ENCODE measurements at regions not wholly inside any gene's neighbourhood (a gene's known extent, or its start where the extent isn't known, plus 50 kb on each side); places are given as distances from the start of the nearest gene placed in this dataset.
"Not testable (repeated sequence)": the region's sequence is repeated elsewhere in the genome, so short reads cannot be mapped to it uniquely, and the experiment has no call there.

- no peak for DNase-seq
Observed at GRCh38 chr12:67760586-67761275, 112.2 kb downstream of the DYRK2 start.

DNA sequence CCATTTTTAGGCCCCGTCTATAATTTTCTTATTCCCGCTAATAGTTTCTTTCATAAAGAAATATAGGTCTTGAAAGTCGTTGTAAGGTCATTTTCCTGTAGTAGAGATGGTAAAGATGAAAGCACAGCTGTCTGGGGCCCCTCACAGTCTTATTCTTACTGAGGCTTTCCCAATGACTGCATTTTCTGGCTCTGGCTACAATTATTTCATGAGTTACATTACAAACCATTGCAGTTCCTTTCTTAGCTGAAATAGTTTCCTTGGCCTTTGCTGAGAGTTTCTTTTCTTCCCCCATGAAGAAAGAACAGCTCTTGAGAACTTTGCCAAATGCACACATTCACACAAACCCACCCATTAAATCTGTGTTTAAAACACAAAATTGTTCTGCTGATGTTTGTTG, 113.0 kb downstream of the DYRK2 start:
- DNase-seq = no peak

- DNase-seq = no peak
Observed at GRCh38 chr12:67764055-67764454, 115.5 kb downstream of the DYRK2 start.

DNA sequence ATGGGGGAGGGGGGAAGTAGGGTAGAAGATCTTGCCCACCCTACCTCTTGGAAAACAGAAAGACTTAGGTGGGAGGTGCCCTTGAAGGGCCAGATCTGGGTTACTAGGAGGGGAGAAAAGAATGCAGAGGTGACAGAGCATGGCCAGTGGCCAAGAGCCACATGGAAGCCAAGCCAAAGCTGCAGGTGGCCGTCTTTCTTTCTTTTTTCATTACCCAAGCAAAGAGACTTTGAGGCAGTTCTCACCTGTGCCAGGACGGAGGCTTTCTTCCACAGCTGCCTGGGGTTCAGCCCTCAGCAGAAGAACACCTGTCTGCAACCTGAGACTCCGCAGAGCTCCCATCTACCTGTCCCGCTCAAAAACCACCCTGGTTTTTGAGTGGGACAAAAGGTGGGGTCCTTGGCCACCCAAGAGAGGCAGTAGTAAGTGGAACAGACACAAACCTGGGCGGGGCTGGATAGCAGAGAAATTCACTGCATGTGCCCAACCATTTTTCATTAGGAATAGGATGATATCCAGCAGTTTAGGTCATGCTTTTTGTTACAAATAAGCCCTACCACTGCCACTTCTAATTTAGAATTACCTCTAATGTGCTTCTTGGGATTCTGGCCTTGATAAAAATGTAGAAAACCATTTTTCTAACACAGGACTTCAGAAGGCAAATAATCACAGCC, 116.5 kb downstream of the DYRK2 start:
- no peak for DNase-seq

- no peak for DNase-seq
Observed at GRCh38 chr12:67765776-67766766, 117.5 kb downstream of the DYRK2 start.

DNA sequence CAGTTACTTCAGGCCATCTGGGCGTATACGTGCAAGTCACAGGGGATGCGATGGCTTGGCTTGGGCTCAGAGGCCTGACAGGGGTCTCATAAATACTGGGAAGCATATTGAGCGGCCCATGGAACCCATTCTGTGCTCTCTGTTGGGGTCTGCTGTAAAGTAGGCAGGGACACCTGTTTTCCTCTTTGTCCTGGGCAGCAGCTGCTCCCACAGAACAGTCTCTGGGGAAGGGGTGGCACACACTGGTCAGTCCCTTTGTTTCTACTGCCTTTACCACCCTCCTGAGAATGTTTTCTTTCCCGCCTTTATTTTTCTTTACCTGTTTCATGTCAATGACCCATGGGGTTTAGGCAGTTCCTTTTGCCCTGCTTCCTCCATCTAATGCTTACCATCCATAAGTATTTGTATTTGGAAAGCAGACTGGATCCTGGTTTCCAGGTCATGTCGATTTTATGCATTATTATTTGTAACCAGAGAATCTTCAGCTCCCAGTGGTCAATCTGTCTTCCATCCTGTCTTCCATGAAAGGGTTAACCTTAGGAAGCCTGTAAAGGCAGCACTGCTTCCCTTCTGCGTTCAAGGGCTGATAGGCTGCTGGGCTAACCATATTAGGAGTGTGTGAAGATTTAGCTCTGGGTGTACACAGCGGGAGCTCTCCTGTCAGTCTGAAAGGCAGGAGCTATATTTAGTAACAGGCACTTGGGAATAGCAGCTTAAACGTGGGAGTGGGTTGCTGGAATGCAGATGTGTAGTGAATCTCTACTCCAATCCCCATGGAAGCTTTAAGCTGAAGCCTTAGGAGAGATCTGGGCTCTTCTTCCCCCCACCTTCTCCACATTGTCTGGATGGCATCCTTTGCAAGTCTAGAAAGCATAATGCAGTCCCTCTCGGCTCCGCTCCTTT, 124.0 kb downstream of the DYRK2 start:
- DNase-seq = no peak

DNA sequence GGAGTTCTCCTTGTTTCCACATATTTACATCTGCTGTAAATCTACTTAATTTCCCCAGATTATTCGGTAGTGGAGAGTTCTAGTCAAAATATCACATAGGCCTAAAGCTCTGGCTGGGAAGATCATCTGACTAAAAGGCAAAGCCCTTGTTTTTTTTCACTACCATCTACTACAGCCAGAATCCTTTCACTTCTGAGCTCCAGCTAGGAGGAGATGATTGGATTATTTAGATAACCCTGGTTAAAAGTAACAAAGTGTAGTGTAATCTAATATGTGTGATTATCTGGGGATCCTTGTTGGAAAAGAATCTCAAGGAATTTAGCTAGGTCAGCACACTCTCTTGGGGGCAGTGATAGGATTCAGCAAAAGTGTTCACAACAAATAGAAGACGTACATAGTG, 125.4 kb downstream of the DYRK2 start:
- DNase-seq = no peak

GRCh38 chr12:67774983-67775587, 126.5 kb downstream of the DYRK2 start:
- DNase-seq = no peak

DNA sequence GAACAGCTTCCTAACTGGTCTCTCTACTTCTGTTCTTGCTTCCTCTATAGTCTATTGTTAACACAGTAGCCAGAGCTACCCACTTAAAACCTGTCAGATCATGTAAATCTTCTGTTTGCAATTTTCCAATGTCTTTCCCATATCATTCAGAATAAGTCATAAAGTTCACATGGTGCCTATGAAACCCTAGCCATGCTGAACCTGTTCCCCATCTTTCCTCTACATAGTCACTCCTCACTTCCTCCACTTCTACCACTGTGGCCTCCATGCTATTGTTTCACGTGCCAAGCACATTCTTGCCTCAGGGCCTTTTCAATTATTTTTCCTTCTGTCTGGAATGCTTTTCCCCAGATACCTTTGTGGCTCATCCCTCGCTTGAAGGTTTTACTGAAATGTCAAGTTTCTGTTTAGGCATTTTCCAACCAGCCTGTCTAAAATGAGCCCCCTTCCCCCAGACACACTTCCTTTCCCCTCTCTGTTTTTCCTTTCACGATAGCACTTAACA, 132.1 kb downstream of the DYRK2 start:
- no peak for DNase-seq

GRCh38 chr12:67782573-67782972, 134.0 kb downstream of the DYRK2 start:
- no peak for DNase-seq

GRCh38 chr12:67783393-67783792, 134.8 kb downstream of the DYRK2 start:
- no peak for DNase-seq

- DNase-seq = no peak
Observed at GRCh38 chr12:67784831-67785230, 136.3 kb downstream of the DYRK2 start.

GRCh38 chr12:67786086-67786485, 137.5 kb downstream of the DYRK2 start:
- no peak for DNase-seq

DNA sequence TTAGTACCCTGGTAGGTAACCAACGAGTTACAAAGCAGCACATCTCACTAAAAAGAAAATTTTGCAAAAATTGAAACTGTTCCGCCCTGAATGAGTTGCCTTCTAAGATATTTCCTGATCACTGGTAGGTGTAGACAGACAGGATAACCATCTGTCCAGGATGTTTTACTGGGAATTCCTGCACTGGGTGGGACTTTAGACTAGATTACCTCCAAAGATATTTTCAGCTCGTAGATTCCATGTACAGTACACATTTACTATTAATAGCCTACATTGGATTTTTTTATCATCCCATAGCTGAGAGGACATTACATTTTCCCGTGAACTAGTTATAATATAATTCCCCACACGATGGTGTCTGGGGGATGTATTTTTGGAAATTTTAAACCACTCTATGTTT, 139.6 kb downstream of the DYRK2 start:
- no peak for DNase-seq

- DNase-seq = no peak
Observed at GRCh38 chr12:67789266-67789665, 140.7 kb downstream of the DYRK2 start.

DNA sequence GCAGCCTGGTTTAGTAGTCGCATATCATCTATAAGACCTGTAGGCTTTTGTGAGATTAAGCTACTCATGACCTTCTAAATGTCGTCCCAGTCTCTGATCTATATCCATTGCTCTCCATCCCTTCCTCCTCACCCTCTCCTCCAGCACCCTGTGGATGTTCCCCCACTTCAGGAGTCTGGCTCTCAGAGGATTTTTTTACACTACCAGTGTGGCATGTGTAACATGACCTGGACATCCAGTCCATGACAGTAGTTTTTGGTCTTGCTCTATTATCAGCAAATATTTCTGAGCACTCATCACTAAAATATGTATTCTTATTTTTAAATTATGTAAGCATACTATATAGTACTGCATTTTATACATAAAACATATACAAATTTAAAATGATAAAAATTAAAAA, 142.1 kb downstream of the DYRK2 start:
- no peak for DNase-seq

- DNase-seq = not testable (repeated sequence)
Observed at GRCh38 chr12:67791362-67791761, 142.8 kb downstream of the DYRK2 start.

DNA sequence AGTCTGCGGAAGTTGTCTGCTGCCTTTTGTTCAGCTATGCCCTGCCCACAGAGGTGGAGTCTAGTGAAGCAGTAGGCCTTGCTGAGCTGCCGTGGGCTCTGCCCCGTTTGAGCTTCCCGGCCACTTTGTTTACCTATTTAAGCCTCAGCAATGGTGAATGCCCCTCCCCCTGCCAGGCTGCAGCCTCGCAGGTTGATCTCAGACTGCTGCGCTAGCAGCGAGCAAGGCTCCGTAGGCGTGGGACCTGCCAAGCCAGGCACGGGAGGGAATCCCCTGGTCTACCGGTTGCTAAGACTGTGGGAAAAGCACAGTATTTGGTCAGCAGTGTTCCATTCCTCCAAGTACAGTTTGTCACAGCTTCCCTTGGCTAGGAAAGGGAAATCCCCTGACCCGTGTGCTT, 143.6 kb downstream of the DYRK2 start:
- no peak for DNase-seq

- DNase-seq = no peak
Observed at GRCh38 chr12:67794161-67794560, 145.6 kb downstream of the DYRK2 start.

DNA sequence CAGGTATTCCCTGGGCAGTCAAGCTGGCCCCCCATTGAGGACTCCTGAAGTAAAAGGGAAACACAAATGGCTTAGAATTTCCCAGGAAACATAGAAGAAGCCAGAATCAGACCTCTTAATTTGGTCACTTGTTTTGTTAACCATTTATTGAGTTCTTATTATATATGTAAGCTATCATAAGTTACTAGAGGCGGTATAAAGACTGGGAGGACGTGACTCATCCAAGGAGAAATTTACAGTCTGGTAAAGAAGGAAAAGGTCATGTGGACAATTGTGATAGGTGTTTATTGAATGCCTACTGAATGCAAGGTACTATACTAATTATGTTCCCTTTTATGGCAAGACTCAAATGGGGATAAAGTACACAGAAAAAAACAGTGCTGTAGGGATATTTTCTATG, 146.7 kb downstream of the DYRK2 start:
- DNase-seq = no peak

DNA sequence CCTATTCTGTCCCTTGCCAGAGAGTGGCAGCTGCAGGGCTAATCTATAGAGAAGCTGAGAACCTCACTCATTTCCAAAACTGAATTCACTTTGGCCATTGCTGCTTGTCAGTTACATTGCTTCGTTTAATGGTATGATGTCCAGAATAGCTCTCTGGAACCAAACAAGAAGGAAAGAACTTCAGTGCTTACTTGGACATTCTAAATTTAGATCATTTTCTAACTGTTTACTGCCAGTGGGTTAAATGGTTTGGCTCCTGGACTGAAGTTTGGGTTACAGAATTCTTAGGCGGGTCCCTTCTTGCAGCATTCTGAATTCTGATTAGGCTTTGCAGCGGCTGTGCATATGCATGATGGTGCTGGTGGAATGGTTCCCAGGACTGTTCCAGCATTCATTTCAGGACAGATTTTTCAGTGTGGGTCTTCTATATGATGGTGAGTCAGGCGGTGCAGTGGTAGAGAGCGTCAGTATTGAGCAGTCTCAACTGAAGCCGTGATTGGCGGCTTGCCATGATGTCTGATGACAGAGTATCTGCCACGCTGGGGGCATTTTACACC, 148.7 kb downstream of the DYRK2 start:
- no peak for DNase-seq

- DNase-seq = no peak
Observed at GRCh38 chr12:67797753-67798152, 149.2 kb downstream of the DYRK2 start.

Data from NCI-H2081 (cell line).